Stomach smooth muscle (tissue), 2 donors: ENCODE measurements at regions not wholly inside any gene's neighbourhood (a gene's known extent, or its start where the extent isn't known, plus 50 kb on each side); places are given as distances from the start of the nearest gene placed in this dataset.

Experiments
- H3K27ac ChIP-seq: one replicate; pipeline ENCODE4 v1.7.0; 2013; ENCODE audit warnings: mild to moderate bottlenecking, low read length, inconsistent platforms
- H3K27me3 ChIP-seq, 2 donors: one replicate each; pipeline ENCODE4 v1.7.0; 2013; ENCODE audit warnings: low read length in 2 of 2; ENCODE audit not compliant: insufficient read depth in 2 of 2, control insufficient read depth in 1 of 2
- H3K36me3 ChIP-seq, 2 donors: one replicate each; pipeline ENCODE4 v1.7.0; 2013; ENCODE audit warnings: low read length in 2 of 2; ENCODE audit not compliant: control insufficient read depth in 2 of 2, insufficient read depth in 2 of 2
- H3K4me1 ChIP-seq: one replicate; pipeline ENCODE4 v1.7.0; 2013; ENCODE audit warnings: low read length; ENCODE audit not compliant: control insufficient read depth, insufficient read depth
- H3K4me3 ChIP-seq, 2 donors: one replicate each; pipeline ENCODE4 v1.7.0; 2013; ENCODE audit warnings: low read length in 2 of 2
- H3K9ac ChIP-seq, 2 donors: one replicate each; pipeline ENCODE4 v1.7.0; 2013; ENCODE audit warnings: low read length in 2 of 2, mild to moderate bottlenecking in 1 of 2
- H3K9me3 ChIP-seq, 2 donors: one replicate each; pipeline ENCODE4 v1.7.0; 2013; ENCODE audit warnings: low read length in 2 of 2; ENCODE audit not compliant: control insufficient read depth in 2 of 2
- donor health status: healthy.
- donor health status: Pancreatic carcinoma.

GRCh38 chr12:127214186-127214585 lies 1052.8 kb upstream of the TMEM132C start:
- Histone ChIP-seq H3K27me3 (no peaks in the 10 kb centered on the region), H3K9ac (no peak overlapping the region), H3K4me1 (no peaks in the 10 kb centered on the region), H3K4me3 (no peak overlapping the region), H3K27ac (no peak overlapping the region), H3K9me3 (peaks cover 0 to 4% of the 10 kb centered on the region in 2 donors), H3K36me3 (no peaks in the 10 kb centered on the region)

DNA sequence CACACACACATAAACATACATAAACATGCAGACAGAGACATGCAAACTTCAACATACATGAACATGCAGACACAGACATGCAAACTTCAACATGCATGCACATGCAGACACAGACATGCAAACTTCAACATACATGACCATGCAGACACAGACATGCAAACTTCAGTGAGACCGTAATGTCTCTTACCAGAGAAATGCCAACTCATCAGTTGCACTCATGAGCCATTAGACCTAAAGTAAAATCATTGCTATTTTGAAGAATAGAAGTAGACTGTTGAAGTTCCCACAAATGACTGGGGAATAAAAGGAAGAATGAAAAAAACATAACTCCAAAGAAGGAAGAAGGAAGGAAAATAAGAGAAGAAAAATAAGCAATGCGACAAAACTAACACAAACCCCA lies 1044.0 kb upstream of the TMEM132C start:
- no peak overlapping the region for H3K9ac ChIP-seq
- H3K4me1 ChIP-seq: no peaks in the 10 kb centered on the region
- H3K9me3 ChIP-seq: no peaks in the 10 kb centered on the region
- H3K36me3 ChIP-seq: no peaks in the 10 kb centered on the region
- H3K4me3 ChIP-seq: no peak overlapping the region
- peaks cover 0 to 2% of the 10 kb centered on the region in 2 donors for H3K27me3 ChIP-seq
- H3K27ac ChIP-seq: no peak overlapping the region

- no peaks in the 10 kb centered on the region for H3K4me1 ChIP-seq
- peaks cover 0 to 2% of the 10 kb centered on the region in 2 donors for H3K27me3 ChIP-seq
- no peaks in the 10 kb centered on the region for H3K9me3 ChIP-seq
- no peak overlapping the region for H3K27ac ChIP-seq
- no peaks in the 10 kb centered on the region for H3K36me3 ChIP-seq
- H3K9ac ChIP-seq: no peak overlapping the region
- H3K4me3 ChIP-seq: no peak overlapping the region
These were observed 1043.2 kb upstream of the TMEM132C start for GRCh38 chr12:127223731-127224130.

DNA sequence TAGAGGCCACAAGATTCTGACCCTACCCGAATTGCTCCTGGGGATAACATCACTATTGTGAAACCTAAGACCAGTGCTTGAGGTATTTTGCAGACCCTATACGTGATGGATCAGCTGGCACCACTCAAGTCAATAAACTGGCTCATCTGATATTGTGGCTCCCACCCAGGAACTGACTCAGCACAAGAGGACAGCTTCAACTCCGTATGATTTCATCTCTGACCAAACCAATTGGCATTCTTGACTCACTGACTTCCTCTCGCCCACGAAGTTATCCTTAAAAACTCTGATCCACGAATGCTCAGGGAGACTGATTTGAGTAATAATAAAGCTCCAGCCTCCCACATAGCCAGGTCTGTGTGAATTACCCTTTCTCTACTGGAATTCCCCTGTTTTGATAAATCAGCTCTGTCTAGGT lies 1036.1 kb upstream of the TMEM132C start:
- Histone ChIP-seq H3K4me1 (no peaks in the 10 kb centered on the region), H3K9me3 (peaks cover 0 to 9% of the 10 kb centered on the region in 2 donors), H3K9ac (no peak overlapping the region), H3K4me3 (no peak overlapping the region), H3K36me3 (no peaks in the 10 kb centered on the region), H3K27ac (no peak overlapping the region), H3K27me3 (no peaks in the 10 kb centered on the region)

GRCh38 chr12:127231371-127231770 lies 1035.6 kb upstream of the TMEM132C start:
- peaks cover 0 to 9% of the 10 kb centered on the region in 2 donors for H3K9me3 ChIP-seq
- no peak overlapping the region for H3K9ac ChIP-seq
- H3K27me3 ChIP-seq: no peaks in the 10 kb centered on the region
- H3K36me3 ChIP-seq: no peaks in the 10 kb centered on the region
- no peaks in the 10 kb centered on the region for H3K4me1 ChIP-seq
- no peak overlapping the region for H3K4me3 ChIP-seq
- no peak overlapping the region for H3K27ac ChIP-seq

DNA sequence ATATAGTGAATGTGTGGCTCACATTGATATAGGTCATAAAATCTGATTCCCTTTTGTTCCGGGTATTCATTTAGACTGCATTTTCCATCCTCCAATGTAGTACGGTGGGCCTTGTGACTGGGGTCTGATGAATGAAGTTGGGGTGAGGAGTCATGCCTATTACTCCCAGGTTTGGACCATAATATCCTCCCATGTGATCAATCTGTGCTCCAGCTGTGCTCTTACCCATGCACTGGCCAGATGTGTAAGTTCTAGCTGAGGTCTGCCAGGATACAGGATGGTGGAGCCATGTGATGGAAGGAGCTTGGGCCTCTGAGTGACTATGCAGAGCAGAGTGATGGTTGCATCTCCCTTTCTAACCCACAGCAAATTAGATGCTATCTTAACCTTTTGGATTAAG lies 1034.0 kb upstream of the TMEM132C start:
- peaks cover 0 to 9% of the 10 kb centered on the region in 2 donors for H3K9me3 ChIP-seq

DNA sequence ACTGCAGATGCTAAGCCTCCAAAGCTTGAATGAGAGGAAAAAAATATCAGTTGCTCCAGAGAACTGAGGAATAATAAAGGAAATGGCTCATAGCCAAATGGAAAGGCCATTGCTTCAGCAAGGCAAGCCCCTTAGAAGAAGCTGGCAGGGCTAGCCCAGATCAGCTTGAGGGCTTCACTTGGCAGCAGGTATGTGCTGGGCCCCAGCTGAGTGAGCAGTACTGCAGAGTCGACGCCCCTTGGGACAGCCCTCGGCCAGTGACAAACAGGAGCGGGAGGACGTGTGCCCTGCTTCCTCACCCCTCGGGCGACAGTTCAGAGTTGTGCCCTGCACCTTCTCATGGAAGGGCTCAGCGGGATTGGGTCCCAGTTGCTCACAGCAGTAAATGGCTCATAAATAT lies 1031.2 kb upstream of the TMEM132C start:
- peaks cover 0 to 9% of the 10 kb centered on the region in 2 donors for H3K9me3 ChIP-seq
- H3K27me3 ChIP-seq: no peaks in the 10 kb centered on the region
- H3K4me1 ChIP-seq: no peaks in the 10 kb centered on the region
- H3K4me3 ChIP-seq: no peak overlapping the region
- H3K9ac ChIP-seq: no peak overlapping the region
- H3K27ac ChIP-seq: no peak overlapping the region
- no peaks in the 10 kb centered on the region for H3K36me3 ChIP-seq

More for the DNA sequence above, 1034.0 kb upstream of the TMEM132C start:
- H3K4me1 ChIP-seq: no peaks in the 10 kb centered on the region
- no peak overlapping the region for H3K27ac ChIP-seq
- no peaks in the 10 kb centered on the region for H3K27me3 ChIP-seq
- no peaks in the 10 kb centered on the region for H3K36me3 ChIP-seq
- H3K4me3 ChIP-seq: no peak overlapping the region
- no peak overlapping the region for H3K9ac ChIP-seq

DNA sequence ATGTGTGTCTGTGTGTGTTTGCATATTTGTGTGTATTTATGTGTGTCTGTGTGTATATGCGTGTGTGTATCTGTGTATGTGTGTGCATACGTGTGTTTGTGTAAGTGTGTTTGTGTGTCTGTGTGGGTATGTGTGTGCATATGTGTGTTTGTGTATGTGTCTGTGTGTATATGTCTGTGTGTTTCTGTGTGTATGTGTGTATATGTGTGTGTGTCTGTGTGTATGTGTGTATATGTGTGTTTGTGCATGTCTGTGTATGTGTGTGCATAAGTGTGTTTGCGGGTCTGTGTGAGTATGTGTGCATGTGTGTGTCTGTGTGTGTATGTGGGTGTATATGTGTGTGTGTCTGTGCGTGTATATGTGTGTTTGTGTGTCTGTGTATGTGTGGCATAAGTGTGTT lies 1030.5 kb upstream of the TMEM132C start:
- no peak overlapping the region for H3K27ac ChIP-seq
- H3K27me3 ChIP-seq: no peaks in the 10 kb centered on the region
- H3K9me3 ChIP-seq: peaks cover 0 to 9% of the 10 kb centered on the region in 2 donors
- H3K36me3 ChIP-seq: no peaks in the 10 kb centered on the region
- no peak overlapping the region for H3K9ac ChIP-seq
- H3K4me1 ChIP-seq: no peaks in the 10 kb centered on the region
- no peak overlapping the region for H3K4me3 ChIP-seq

GRCh38 chr12:127237151-127237550 lies 1029.8 kb upstream of the TMEM132C start:
- Histone ChIP-seq H3K27ac (no peak overlapping the region), H3K27me3 (no peaks in the 10 kb centered on the region), H3K4me3 (no peak overlapping the region), H3K36me3 (no peaks in the 10 kb centered on the region), H3K9me3 (peaks cover 0 to 3% of the 10 kb centered on the region in 2 donors), H3K4me1 (no peaks in the 10 kb centered on the region), H3K9ac (no peak overlapping the region)

GRCh38 chr12:127238107-127238506 lies 1028.9 kb upstream of the TMEM132C start:
- H3K27ac ChIP-seq: no peak overlapping the region

DNA sequence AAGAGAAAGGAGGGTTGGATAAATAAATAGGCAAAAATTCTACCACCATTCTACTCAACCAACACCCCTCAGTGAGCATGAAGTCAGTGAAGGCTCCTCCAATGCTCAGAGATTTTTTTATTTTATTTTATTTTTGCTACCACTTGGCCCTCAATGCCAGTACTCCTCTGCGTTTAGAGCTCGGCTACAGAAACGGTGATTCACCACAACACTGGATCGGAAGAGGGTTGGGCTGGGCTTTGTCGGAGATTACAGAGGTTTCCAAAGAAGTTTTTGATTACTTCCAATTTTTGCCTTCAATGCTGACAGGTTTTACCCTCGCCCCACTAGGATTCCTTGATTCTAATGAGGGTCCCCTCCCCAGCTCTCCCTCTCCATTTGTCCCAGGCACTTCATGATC lies 1027.2 kb upstream of the TMEM132C start:
- Histone ChIP-seq H3K27me3 (peaks cover 0 to 2% of the 10 kb centered on the region in 2 donors), H3K4me1 (no peaks in the 10 kb centered on the region), H3K9me3 (no peaks in the 10 kb centered on the region), H3K9ac (no peak overlapping the region), H3K4me3 (no peak overlapping the region), H3K27ac (no peak overlapping the region), H3K36me3 (no peaks in the 10 kb centered on the region)

More at GRCh38 chr12:127238107-127238506, 1028.9 kb upstream of the TMEM132C start:
- no peaks in the 10 kb centered on the region for H3K36me3 ChIP-seq
- H3K4me1 ChIP-seq: no peaks in the 10 kb centered on the region
- H3K9ac ChIP-seq: no peak overlapping the region
- H3K4me3 ChIP-seq: no peak overlapping the region
- H3K27me3 ChIP-seq: no peaks in the 10 kb centered on the region
- H3K9me3 ChIP-seq: no peaks in the 10 kb centered on the region
